Esophagus squamous epithelium (tissue), 5 donors: ENCODE measurements at regions not wholly inside any gene's neighbourhood (a gene's known extent, or its start where the extent isn't known, plus 50 kb on each side); places are given as distances from the start of the nearest gene placed in this dataset.

ENCODE experiments used
- DNase-seq: peaks from one replicate; lab custom pipeline; 2025; lab: John Stamatoyannopoulos, UW
- H3K27ac ChIP-seq, 4 donors: fragments of 200-600 bp; sonication (generic); one replicate each; pipeline ENCODE4 v1.5.1; 2016 to 2019; ENCODE audit warnings: mild to moderate bottlenecking in 1 of 4
- H3K27me3 ChIP-seq, 4 donors: fragments of 200-600 bp; sonication (generic); 1 replicate in 3 of 4; 2 replicates in 1 of 4; pipeline versions ENCODE4 v1.5.1 to v1.6.0; 2017 to 2021; ENCODE audit warnings: antibody characterized with exemption in 1 of 4
- H3K36me3 ChIP-seq, 3 donors: fragments of 200-600 bp; sonication (generic); one replicate each; pipeline ENCODE4 v1.5.1; 2016 to 2019
- H3K4me1 ChIP-seq, 3 donors: fragments of 200-600 bp; sonication (generic); one replicate each; pipeline ENCODE4 v1.5.1; 2017 to 2019
- H3K4me3 ChIP-seq, 4 donors: fragments of 200-600 bp; sonication (generic); 1 replicate in 3 of 4; 2 replicates in 1 of 4; pipeline ENCODE4 v1.5.1; 2016 to 2019; ENCODE audit warnings: mild to moderate bottlenecking in 2 of 4, moderate library complexity in 1 of 4
- H3K9me3 ChIP-seq, 3 donors: fragments of 200-600 bp; sonication (generic); one replicate each; pipeline ENCODE4 v1.5.1; 2016 to 2019
- POLR2A ChIP-seq, 4 donors: fragments of 450-650 bp; IDR thresholded peaks; one replicate each; pipeline ENCODE4 v1.6.1; 2017; ENCODE audit warnings: antibody characterized with exemption in 4 of 4, mild to moderate bottlenecking in 4 of 4, moderate library complexity in 3 of 4
- WGBS, 2 donors: methylation state at CpG; one replicate each; pipeline ENCODE4 v1.1.5; 2018; 5-methylcytosine and 5-hydroxymethylcytosine counted together
- intact Hi-C: fragments of 100-400 bp; cut with DNase I; formaldehyde crosslinking; loops from one replicate; pipeline ENCODE4 v1.15.0; 2022
- TF ChIP-seq, protein P1 (sequence below), 6 experiments: fragments of 450-650 bp in 4 of 6; fragments of 200-600 bp in 2 of 6; sonication (generic) in 2 of 6; IDR thresholded peaks; one replicate each; pipeline ENCODE4 v1.5.1; 2016 to 2019; ENCODE audit warnings: antibody characterized with exemption in 6 of 6, mild to moderate bottlenecking in 4 of 6, moderate library complexity in 4 of 6
- donor health status: DM: yes; HTN: yes; CAD: no.

DNA sequence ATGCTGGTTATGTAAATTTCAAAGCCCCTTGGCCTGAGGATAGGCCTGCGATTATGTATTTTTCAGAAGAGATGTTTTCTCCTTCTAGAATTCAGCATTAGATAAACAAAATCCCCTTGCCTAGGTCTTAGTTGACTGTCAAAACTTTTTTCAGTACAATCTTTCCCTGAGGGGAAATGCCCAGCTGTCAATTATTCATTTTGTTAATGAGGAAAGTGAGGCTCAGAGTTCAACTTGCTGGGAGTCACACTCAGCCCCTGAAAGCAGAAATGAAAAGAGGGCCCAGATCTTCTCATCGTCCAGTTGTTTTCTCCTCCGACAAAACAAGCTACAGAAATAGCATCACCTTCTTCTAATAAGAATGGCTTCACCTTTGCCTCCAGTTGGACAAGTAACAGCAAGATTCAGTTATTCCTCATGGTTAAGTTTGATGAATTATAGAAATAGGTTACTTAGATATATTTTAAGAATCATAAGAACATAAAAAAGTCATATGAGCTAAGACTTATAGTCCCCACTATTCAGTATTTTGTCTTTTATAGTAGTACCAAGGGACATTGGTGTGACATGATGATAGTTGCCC, 627.1 kb upstream of the WWC1 start:
- Histone ChIP-seq H3K27ac (no peak overlapping the region), H3K27me3 (no peaks in the 10 kb centered on the region), H3K9me3 (no peaks in the 10 kb centered on the region), H3K4me3 (no peak overlapping the region), H3K36me3 (no peaks in the 10 kb centered on the region), H3K4me1 (no peaks in the 10 kb centered on the region)
- no peak for TF ChIP-seq POLR2A (IDR thresholded peaks at IDR 0.05)
- TF ChIP-seq, protein P1, sequence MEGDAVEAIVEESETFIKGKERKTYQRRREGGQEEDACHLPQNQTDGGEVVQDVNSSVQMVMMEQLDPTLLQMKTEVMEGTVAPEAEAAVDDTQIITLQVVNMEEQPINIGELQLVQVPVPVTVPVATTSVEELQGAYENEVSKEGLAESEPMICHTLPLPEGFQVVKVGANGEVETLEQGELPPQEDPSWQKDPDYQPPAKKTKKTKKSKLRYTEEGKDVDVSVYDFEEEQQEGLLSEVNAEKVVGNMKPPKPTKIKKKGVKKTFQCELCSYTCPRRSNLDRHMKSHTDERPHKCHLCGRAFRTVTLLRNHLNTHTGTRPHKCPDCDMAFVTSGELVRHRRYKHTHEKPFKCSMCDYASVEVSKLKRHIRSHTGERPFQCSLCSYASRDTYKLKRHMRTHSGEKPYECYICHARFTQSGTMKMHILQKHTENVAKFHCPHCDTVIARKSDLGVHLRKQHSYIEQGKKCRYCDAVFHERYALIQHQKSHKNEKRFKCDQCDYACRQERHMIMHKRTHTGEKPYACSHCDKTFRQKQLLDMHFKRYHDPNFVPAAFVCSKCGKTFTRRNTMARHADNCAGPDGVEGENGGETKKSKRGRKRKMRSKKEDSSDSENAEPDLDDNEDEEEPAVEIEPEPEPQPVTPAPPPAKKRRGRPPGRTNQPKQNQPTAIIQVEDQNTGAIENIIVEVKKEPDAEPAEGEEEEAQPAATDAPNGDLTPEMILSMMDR (IDR thresholded peaks at IDR 0.05): no peak
- WGBS, 2 donors: 87 to 88% methylated on average over 3 of the region's 3 CpGs
- intact Hi-C loops: no loop called here
- no peak for DNase-seq

DNA sequence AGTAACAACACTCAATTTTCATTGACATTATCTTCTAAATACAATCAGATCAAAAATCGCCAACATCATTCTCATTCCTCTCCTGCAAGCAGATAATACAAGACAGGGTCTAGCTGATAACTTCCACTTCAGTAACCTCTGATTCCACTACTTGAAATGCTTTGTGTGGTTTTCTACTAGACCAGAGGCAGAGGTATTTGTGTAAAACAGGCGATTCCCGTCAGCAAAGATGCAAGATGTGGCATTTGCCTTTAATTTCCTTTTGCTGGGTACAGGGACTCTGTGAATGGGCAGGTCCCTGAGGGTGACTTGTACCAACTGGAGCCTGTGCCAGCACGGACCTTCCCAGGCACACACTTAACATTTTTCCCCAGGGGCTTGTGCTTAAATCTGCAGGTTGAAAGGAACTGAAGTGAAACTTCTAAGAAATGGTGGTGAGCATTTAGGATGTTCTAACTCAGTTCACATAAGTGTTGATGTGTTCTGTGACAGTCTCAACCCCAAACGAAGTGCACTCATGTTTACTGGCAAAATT, 625.5 kb upstream of the WWC1 start:
- Histone ChIP-seq H3K27me3 (no peaks in the 10 kb centered on the region), H3K27ac (no peak overlapping the region), H3K9me3 (no peaks in the 10 kb centered on the region), H3K4me1 (no peaks in the 10 kb centered on the region), H3K36me3 (no peaks in the 10 kb centered on the region), H3K4me3 (no peak overlapping the region)
- DNase-seq: no peak
- 63 to 70% methylated on average over 5 of the region's 5 CpGs for WGBS, 2 donors
- intact Hi-C loops: no loop called here
- TF ChIP-seq, protein P1 (IDR thresholded peaks at IDR 0.05): no peak

DNA sequence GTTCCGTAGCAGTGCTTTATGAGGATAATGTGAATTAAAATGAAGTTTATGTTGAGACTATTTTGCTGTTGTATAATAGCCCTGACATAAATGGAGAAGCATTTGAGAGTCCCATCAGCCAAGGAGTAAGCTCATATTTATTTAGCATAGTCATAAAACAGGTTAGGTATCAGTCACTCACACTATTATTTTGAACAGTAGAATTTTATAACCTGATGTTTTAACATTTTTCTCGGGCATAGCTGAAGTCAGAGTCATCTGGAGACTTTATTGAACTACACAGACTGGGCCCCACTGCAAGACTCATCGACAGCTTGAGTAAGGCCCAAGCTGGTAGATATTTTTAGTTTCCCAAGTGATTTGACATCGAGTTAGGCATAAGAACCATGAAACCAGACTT, 620.3 kb upstream of the WWC1 start:
- H3K4me1 ChIP-seq: no peaks in the 10 kb centered on the region
- no peaks in the 10 kb centered on the region for H3K9me3 ChIP-seq
- intact Hi-C loops: no loop called here
- no peak overlapping the region for H3K4me3 ChIP-seq
- no peak for DNase-seq
- H3K27me3 ChIP-seq: no peaks in the 10 kb centered on the region
- TF ChIP-seq, protein P1 (IDR thresholded peaks at IDR 0.05): no peak
- no peak for TF ChIP-seq POLR2A (IDR thresholded peaks at IDR 0.05)
- H3K27ac ChIP-seq: no peak overlapping the region
- WGBS, 2 donors: 63 to 73% methylated on average over 4 of the region's 4 CpGs
- H3K36me3 ChIP-seq: no peaks in the 10 kb centered on the region

DNA sequence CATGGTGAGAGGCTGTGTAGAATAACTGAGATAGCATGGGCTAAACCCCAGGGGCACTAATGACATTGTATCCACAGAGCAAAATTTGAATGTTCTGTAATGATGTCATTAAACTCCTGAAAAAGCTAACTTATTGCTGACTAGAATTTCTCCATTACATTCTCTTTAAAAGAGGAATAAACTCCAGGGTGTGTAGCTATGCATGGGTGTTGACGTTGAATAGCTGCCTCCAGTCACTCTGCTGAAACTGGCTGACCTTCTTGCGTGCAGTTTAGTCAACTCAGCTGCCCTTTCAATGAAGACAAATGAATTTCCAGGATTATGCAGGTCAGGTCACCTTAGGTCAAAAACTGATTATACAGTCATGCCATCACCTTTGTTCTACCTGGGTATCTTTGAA, 617.5 kb upstream of the WWC1 start:
- Histone ChIP-seq H3K9me3 (no peaks in the 10 kb centered on the region), H3K4me3 (no peak overlapping the region), H3K4me1 (no peaks in the 10 kb centered on the region), H3K36me3 (no peaks in the 10 kb centered on the region), H3K27me3 (no peaks in the 10 kb centered on the region), H3K27ac (no peak overlapping the region)
- intact Hi-C loops: no loop called here
- no peak for TF ChIP-seq POLR2A (IDR thresholded peaks at IDR 0.05)
- TF ChIP-seq, protein P1 (IDR thresholded peaks at IDR 0.05): no peak
- DNase-seq: no peak
- WGBS, 2 donors: 69 to 75% methylated on average over 2 of the region's 2 CpGs

DNA sequence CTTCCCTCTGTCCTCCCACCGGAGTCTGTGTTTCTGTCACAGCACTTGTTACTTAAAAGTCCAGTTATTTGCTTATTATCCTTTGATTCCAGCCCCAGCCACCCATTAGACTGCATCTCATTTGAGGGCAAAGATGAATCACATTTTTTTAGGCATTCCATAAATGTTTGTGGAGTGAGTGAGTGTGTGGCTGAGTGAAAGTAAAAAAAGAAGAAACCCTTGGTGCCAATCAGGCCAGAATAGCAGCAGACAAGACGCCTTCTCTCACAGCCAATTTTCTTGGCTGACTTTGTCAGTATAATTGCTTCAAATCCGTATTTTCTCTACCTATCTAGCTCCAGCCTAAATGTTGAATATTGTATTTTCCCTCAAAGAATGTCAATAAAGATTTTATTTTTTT, 613.0 kb upstream of the WWC1 start:
- intact Hi-C loops: no loop called here
- H3K36me3 ChIP-seq: no peaks in the 10 kb centered on the region
- no peaks in the 10 kb centered on the region for H3K27me3 ChIP-seq
- TF ChIP-seq POLR2A (IDR thresholded peaks at IDR 0.05): no peak
- TF ChIP-seq, protein P1 (IDR thresholded peaks at IDR 0.05): no peak
- no peak overlapping the region for H3K4me3 ChIP-seq
- no peaks in the 10 kb centered on the region for H3K4me1 ChIP-seq
- DNase-seq: no peak
- H3K9me3 ChIP-seq: no peaks in the 10 kb centered on the region
- H3K27ac ChIP-seq: no peak overlapping the region
- 78 to 79% methylated on average over 3 of the region's 3 CpGs for WGBS, 2 donors
